Renal cortex interstitium (tissue), 11 donors: ENCODE measurements at regions not wholly inside any gene's neighbourhood (a gene's known extent, or its start where the extent isn't known, plus 50 kb on each side); places are given as distances from the start of the nearest gene placed in this dataset.

Source experiments
- DNase-seq, 11 donors: peaks; one replicate each; pipeline ENCODE4 v3.0.0-alpha.2; 2013; ENCODE audit warnings: low read depth in 9 of 11, low spot score in 4 of 11; ENCODE audit errors: extremely low read depth in 1 of 11

- DNase-seq: no peak
These were observed 210.9 kb upstream of the E2F8 start for GRCh38 chr11:19451609-19452008.

- no peak for DNase-seq
These were observed 209.5 kb upstream of the E2F8 start for GRCh38 chr11:19450282-19450681.

- DNase-seq: no peak
These were observed 207.9 kb upstream of the E2F8 start for GRCh38 chr11:19448651-19449050.

GRCh38 chr11:19447150-19447566, 206.4 kb upstream of the E2F8 start:
- DNase-seq: no peak

GRCh38 chr11:19445771-19446170, 205.0 kb upstream of the E2F8 start:
- no peak for DNase-seq

GRCh38 chr11:19444231-19444630, 203.5 kb upstream of the E2F8 start:
- no peak for DNase-seq

- no peak for DNase-seq
These were observed 201.8 kb upstream of the E2F8 start for GRCh38 chr11:19442554-19442910.

- no peak for DNase-seq
These were observed 201.2 kb upstream of the E2F8 start for GRCh38 chr11:19441752-19442553.

- no peak for DNase-seq
These were observed 200.5 kb upstream of the E2F8 start for GRCh38 chr11:19441288-19441687.

- DNase-seq: no peak
These were observed 197.0 kb upstream of the E2F8 start for GRCh38 chr11:19437760-19438159.

GRCh38 chr11:19436932-19437331, 196.2 kb upstream of the E2F8 start:
- no peak for DNase-seq

GRCh38 chr11:19435306-19435989, 194.7 kb upstream of the E2F8 start:
- DNase-seq: no peak

GRCh38 chr11:19433791-19434190, 193.0 kb upstream of the E2F8 start:
- no peak for DNase-seq

GRCh38 chr11:19433367-19433766, 192.6 kb upstream of the E2F8 start:
- no peak for DNase-seq

GRCh38 chr11:19432370-19433061, 191.8 kb upstream of the E2F8 start:
- no peak for DNase-seq

- DNase-seq: no peak
These were observed 190.1 kb upstream of the E2F8 start for GRCh38 chr11:19430754-19431398.

GRCh38 chr11:19430346-19430745, 189.6 kb upstream of the E2F8 start:
- DNase-seq: no peak

GRCh38 chr11:19429108-19429760, 188.5 kb upstream of the E2F8 start:
- DNase-seq: no peak
